GM21367 (cell line): ENCODE measurements at regions not wholly inside any gene's neighbourhood (a gene's known extent, or its start where the extent isn't known, plus 50 kb on each side); places are given as distances from the start of the nearest gene placed in this dataset.
"Not testable (repeated sequence)": the region's sequence is repeated elsewhere in the genome, so short reads cannot be mapped to it uniquely, and the experiment has no call there.

Experiments used
- ATAC-seq: cut with Tn5 transposase; IDR thresholded peaks from one replicate; pipeline ENCODE4 v1.9.1; 2021; ENCODE audit not compliant: unreplicated experiment

GRCh38 chr12:9313479-9313878 is 105.3 kb upstream of the PZP start:
- not testable (repeated sequence) for ATAC-seq

GRCh38 chr12:9312406-9313392 is 104.5 kb upstream of the PZP start:
- not testable (repeated sequence) for ATAC-seq

GRCh38 chr12:9311454-9311853 is 103.3 kb upstream of the PZP start:
- ATAC-seq: not testable (repeated sequence)

GRCh38 chr12:9310645-9311044 is 102.5 kb upstream of the PZP start:
- ATAC-seq: not testable (repeated sequence)

GRCh38 chr12:9309749-9310148 is 101.6 kb upstream of the PZP start:
- ATAC-seq: peak; percentile 42

- ATAC-seq: not testable (repeated sequence)
These were observed 100.5 kb upstream of the PZP start for GRCh38 chr12:9308745-9309144.

GRCh38 chr12:9308163-9308562 is 100.0 kb upstream of the PZP start:
- not testable (repeated sequence) for ATAC-seq

- not testable (repeated sequence) for ATAC-seq
These were observed 99.1 kb upstream of the PZP start for GRCh38 chr12:9307255-9307654.

GRCh38 chr12:9306004-9306403 is 97.8 kb upstream of the PZP start:
- ATAC-seq: not testable (repeated sequence)

- ATAC-seq: not testable (repeated sequence)
These were observed 96.3 kb upstream of the PZP start for GRCh38 chr12:9304540-9304939.

GRCh38 chr12:9295872-9296271 is 87.7 kb upstream of the PZP start:
- ATAC-seq: not testable (repeated sequence)

GRCh38 chr12:9294072-9294620 is 86.0 kb upstream of the PZP start:
- ATAC-seq: not testable (repeated sequence)

GRCh38 chr12:9293391-9293790 is 85.2 kb upstream of the PZP start:
- ATAC-seq: not testable (repeated sequence)

- ATAC-seq: not testable (repeated sequence)
These were observed 81.8 kb upstream of the PZP start for GRCh38 chr12:9289984-9290383.

GRCh38 chr12:9284724-9285123 is 76.5 kb upstream of the PZP start:
- not testable (repeated sequence) for ATAC-seq

- not testable (repeated sequence) for ATAC-seq
These were observed 76.0 kb upstream of the PZP start for GRCh38 chr12:9284197-9284596.

GRCh38 chr12:9283346-9284095 is 75.3 kb upstream of the PZP start:
- ATAC-seq: not testable (repeated sequence)

- ATAC-seq: no peak
These were observed 68.8 kb upstream of the PZP start for GRCh38 chr12:9276990-9277389.

- ATAC-seq: no peak
These were observed 65.1 kb upstream of the PZP start for GRCh38 chr12:9273276-9273675.

GRCh38 chr12:9271875-9272274 is 63.7 kb upstream of the PZP start:
- no peak for ATAC-seq

- no peak for ATAC-seq
These were observed 56.4 kb upstream of the PZP start for GRCh38 chr12:9264546-9264945.
